ELF-1 (cell line): ENCODE measurements at regions not wholly inside any gene's neighbourhood (a gene's known extent, or its start where the extent isn't known, plus 50 kb on each side); places are given as distances from the start of the nearest gene placed in this dataset.

ENCODE experiments used
- DNase-seq: peaks from one replicate; pipeline ENCODE4 v3.0.0-alpha.2; 2016; ENCODE audit warnings: low read depth, low spot score

DNA sequence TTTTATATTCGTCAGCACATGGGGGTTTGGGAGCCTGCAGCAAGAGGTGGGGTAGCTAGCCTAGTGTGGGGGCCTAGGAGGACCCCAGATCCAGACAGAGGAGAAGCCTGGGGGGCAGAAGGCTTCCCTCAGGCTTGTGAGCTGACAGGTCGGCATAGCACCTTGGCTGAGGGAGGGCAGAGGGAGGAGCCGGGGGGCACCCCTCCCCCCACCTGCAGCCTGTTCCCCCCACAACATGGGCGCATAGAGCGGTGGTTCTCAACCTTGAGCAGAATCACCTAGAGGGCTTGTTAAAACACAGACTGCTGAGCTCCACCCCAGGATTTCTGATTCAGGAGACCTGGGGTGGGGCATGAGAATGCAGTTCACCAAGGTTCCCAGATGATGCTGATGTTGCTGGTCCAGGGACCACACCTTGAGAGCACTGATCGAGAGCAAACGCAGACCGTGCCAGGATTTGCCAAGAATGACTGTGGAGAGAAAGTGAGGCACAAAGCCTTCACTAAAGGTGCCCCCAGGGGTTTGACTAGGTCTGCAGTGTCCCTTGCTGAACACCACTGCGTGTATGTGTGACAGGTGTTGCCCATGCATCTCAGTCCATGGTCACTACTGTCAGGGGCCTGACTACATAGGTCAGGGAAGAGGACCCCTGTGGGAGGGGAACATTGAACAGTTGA is 163.3 kb downstream of the MACROH2A1 start:
- DNase-seq, result no peak

DNA sequence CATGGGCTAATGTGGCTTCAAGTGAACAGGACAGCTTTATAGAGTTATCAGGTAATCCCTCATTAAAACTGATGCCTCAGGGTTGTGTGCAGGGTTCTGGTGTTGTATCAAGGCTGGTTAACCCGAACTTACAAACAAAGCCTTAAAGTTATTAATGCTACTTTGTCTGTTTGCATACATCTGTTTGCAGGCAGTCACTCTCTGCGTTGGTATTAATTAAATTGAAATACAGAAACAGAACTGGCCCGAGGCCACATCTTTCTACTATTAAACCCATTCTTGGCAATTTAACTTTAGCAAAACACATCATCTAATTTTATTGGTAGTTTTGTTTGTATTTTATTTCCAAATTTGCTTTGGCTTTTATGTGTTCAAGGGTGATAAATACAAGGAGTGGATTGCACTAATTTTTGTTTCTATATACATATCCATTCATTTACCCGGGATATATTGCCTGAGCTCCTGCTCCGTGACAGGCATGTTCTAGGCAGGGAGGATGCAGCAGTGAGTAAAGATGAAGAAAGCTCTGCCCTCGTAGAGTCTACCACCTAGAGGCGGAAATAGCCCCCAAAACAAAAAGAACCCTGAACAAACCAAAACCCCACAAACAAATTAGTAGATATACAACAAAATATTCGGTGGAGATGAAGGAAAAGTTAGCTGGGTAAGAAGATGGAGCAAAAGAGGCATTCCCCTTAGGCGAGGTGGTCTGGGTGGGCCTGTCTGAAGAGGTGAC is 164.2 kb downstream of the MACROH2A1 start:
- no peak for DNase-seq

- DNase-seq, result no peak
Measured at GRCh38 chr5:135234242-135234641, 164.8 kb downstream of the MACROH2A1 start.

- no peak for DNase-seq
Measured at GRCh38 chr5:135233477-135233876, 165.6 kb downstream of the MACROH2A1 start.

- no peak for DNase-seq
Measured at GRCh38 chr5:135232958-135233357, 166.1 kb downstream of the MACROH2A1 start.

DNA sequence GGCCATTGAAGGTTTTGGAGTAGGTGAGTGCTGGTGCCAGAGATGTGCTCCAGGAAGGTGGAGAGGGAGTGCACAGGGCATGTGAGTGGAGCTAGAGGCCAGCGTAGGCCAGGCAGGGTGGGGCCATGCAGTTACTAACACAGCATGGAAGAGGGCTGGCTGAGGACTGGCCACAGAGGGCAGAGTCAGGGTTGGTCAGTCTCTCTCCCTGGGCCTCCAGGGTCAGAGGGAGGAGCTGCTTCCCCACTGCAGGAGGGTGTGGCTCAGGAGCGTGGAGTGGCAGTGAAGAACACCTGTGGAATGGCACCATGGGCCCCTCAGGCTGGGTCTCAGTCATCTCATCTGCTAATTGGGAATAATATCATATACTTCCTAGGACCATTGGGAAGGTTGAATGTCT is 167.7 kb downstream of the MACROH2A1 start:
- no peak for DNase-seq

DNA sequence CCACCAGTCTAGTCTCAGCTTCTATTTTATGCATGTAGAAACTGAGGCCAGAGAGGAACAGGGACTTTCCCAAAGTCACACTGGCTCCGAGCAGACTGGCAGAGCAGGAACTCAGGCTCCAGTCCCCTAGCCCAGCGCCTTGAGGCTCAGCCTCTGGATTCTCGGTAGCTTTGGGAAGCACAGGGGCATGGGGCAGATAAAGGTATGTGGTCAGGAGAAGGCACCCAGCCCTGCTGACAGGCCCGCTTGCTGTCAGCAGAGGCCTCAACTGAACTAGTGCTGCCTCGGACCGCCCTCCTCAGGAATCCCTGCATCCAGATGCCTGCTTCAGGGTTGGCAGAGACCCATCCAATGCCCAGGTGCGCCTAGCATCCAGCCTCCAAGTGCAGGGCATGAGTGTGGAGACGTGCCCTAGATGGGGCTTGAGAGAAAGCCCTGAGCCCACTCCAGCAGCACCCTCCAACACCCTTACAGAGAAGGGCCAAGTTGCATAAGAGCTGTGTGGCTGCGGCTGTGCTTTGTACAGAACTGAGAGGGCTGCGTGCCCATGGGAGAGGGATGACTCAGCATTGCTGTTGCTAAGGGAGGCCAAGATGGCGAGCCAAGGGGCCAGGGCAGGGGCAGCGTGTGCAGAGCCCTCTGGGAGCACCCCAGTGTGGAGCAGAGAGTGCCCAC is 168.6 kb downstream of the MACROH2A1 start:
- DNase-seq, result no peak

DNA sequence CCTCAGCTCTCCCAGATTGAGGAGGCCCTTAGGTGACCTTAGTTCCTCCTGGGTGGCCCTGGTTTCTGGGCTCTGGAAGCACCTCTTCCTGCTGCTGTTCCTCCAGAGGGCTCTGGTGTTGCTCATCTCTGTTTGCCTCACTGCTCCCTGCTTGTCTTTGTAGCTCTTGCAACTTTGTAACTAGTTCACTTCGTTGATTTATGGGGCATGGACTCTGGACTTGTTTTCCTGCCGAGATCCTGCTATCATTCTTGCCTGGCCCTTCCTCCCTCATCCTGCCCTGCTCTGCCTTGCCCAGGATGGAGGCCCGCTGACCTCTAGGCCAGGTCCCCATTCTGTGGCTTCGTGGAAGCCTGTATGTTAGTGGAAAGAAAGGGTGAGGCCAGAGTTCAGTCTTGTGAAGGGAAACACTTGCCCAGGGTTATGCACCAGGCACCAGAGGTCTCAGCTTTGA is 169.3 kb downstream of the MACROH2A1 start:
- DNase-seq, result no peak

DNA sequence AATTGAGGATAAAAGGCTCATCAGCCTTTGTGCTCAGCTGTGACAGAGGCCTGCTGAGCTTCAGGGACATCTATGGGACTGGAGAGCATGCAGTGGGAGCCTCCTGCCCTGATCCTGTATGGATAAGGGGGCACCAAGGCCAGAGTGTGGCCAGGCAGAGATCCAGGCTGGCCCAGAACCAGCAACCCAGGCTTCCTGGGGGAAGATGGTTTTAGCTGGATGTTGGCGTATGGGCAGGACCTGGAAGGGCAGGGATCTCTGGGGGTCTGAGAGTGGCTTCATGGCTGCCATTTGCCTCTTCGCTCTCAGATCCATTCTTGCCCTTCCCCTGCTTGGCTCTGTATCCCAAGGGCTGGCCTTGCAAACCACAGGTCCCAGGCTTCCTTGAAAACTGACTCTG is 169.9 kb downstream of the MACROH2A1 start:
- DNase-seq, result no peak

GRCh38 chr5:135228222-135228621 is 170.8 kb downstream of the MACROH2A1 start:
- DNase-seq, result no peak

- DNase-seq, result no peak
Measured at GRCh38 chr5:135227064-135228022, 171.7 kb downstream of the MACROH2A1 start.

DNA sequence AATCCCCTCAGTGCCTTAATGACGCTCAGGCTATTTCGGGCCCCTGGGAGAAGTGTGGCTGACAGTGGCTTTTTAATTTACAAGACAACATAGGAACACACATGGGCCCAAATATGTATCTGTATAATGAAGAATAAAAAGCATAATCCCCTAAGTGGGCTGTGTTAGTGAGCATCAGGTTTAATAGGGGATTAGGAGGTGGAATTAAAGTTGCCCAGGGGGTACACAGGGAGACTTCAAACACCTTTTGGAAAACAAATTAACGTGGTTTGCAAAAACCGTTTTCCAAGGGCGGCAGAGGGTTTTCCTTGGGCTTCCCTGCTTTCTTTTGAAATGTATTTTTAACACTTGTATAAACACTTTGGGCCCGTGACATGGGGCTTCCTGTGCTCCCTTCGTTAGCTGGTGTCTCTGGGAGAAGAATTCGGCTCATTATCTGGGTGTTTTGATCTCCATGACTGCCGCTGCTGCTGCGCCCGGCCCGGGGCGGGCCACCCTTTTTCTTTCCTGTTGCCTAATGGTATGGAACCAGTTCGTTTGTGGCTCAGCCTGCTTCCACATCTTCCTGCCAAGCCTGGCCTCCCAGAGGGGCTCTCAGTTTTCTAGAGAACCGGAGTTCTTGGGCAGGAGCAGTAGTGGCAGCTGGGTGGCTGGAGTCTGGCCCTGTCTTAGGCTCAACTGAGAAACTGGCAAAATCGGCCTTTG is 173.0 kb downstream of the MACROH2A1 start:
- peak; percentile 70 for DNase-seq

DNA sequence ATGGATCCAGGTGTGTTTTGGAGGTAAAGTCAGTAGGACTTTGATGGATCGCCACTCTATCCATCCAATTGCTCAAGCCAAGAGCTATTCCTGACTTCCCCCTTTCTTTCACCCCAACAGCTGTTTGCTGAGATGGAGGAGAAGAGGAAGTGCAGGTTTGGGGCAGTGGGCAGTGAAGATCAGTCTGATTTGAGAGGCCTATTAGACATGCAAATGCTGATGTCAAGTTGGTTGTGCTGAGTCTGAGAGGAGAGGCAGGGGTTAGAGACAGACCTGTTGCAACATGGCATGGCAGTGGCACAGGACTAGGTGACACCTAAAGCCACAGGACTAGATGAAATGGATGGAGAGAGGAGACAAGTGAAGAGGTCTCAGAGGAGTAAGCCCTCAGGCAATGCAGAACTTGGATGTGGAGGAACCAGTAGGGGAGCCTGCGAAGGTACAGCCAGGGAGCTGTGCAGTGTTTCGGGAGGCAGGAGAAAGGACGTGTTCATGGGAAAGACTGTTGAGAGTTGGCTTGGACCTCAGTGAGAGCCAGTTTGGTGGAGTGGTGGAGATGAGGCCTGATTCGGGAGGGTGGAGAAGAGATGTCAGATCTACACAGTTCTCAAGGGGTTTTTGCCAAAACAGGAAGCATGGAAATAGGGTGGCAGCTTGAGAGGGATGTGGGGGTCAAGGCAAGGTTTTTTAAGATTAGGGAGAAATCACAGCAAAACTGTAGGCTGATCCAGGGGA is 175.0 kb downstream of the MACROH2A1 start:
- no peak for DNase-seq

- DNase-seq, result peak; percentile 50
Measured at GRCh38 chr5:135223404-135223803, 175.6 kb downstream of the MACROH2A1 start.

DNA sequence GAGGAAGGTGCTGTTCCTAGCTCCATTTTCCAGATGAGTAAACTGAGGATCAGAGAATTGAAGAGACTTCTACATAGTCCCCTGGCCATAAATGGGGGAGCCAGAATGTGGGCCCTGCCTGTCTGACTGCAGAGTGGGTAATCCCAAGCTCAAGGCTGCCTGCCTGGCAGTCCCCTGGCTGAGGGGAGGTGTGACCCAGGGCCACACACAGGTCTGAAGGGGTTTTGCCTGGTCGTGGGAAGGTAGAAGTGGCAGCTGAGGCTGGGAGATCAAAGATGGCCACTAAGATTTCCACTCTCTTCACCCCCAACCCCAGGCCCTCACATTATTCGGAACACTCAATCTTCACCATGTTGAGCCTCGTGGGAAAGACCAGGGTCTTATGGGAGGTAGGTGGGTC is 176.3 kb downstream of the MACROH2A1 start:
- DNase-seq, result no peak

DNA sequence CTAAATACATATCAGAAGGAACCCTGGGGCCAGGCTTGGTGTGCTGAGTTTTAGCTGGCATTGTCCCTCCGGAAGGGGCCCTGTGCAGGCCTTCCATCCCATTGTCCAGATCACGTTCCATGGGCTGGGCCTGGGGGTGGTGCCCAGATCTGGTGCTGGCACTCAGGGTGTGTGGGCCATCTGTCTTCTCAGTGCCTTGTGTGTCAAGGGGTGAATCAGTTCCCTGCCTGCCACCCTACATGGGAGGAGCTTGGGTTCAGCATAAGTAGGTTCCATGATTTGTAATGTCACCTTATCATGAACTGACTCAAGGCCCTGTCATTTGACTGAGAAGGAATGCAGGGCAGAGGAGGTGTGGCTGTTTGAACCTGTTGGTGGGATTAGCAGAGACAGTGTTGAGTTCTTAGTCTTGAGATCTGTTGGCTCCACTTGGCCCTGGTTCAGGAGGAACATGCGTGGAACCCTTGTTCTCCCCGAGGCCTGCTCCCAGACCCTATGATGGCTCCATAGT is 176.8 kb downstream of the MACROH2A1 start:
- DNase-seq, result no peak

- no peak for DNase-seq
Measured at GRCh38 chr5:135221696-135222095, 177.3 kb downstream of the MACROH2A1 start.

- DNase-seq, result no peak
Measured at GRCh38 chr5:135221187-135221473, 177.9 kb downstream of the MACROH2A1 start.

DNA sequence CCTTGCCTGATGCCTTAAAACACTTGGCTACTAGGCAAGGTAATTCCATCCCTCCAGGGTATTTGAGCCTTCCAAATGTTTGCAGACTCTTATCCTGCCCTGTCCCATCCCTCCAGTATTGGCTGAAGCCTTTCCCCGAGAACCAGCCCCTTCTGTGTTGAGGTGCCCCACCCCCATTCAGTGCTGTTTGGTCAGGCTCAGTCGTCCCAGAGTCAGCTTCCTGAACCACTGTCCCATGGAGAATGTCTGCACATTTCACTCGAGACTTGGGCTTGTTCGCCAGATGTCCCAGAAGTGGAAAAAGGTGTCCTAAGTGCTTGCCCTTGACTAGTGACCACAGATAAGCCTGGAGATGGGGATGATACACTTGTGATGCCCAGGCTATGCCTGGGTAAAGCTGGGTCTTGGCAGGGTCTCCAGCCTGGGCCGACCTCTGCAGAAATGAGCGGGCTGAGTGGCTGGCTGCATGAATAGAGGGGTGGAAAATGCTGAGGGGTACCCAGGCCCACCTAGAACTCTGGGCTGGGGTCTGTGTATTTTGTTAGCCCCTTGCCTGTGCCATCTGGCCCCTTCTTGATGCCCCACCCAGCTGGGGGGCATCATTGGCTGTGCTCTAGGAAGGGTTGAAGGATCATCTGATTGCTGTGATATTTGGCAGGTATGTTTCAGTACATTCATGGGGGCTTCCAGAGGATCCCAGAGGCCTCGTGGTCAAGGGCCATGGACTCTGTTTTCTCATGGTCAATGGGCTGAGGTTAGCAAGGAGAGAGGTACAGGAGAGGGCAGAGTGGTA is 178.4 kb downstream of the MACROH2A1 start:
- DNase-seq, result no peak
